SKM-1 (cell line): ENCODE measurements at regions not wholly inside any gene's neighbourhood (a gene's known extent, or its start where the extent isn't known, plus 50 kb on each side); places are given as distances from the start of the nearest gene placed in this dataset.

Experiments used
- DNase-seq: peaks from one replicate; lab custom pipeline; 2025; ENCODE audit not compliant: unreplicated experiment; lab: John Stamatoyannopoulos, UW

DNA sequence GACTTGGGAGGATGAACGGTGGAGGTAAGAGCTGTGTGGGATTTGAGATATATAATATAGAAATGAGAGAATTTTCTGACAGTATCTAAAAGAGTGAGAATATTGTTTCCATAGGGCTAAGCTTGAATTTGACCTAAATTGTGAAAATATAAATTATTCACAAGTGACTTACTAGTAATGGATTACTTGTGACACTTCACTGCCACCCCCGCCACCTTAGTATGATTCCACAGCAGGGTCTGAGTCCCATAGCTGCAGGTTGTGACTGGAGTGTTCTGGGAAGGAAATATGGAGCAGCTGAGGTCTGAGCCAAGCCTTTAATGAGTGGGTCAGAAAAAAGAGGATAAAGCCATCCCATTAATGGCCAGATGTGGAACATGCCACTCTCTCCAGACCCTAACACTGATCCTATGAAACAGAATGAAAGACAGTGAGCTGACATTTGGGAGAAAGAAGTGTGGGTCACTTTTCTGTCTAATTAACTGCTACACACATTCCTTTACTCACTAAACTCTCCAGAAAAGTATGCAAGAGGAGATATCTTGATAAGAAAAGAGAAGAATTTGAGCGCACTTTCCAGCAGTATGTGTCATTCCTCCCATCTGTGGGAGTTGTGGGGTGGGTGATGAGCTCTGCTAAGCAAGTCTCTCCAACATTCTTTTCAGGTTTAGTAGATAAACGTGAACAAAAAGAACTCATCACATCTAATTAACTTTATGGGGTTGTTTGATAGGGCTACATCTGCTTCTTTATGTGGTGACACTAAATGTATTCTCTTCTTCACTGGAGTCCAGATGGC is 1193.4 kb downstream of the SORCS3 start:
- no peak for DNase-seq

DNA sequence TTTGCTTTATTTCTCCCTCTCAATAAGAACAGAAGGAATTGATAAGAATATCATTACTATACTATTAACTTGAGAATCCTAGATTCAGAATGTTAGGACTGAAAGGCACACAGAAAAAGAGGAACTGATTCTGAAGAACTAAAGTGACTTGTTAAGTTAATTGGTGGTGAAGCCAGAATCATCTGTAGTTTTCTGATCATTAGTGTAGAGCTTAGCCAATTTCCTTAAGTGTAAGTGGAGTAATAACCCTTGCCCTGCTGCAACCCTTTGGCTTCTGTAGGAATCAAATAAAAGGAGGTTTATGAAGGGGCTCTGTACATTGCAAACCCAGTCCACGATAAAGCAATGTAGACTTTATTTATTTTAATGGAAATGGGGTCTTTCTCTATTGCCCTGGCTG is 1186.0 kb downstream of the SORCS3 start:
- DNase-seq: no peak

DNA sequence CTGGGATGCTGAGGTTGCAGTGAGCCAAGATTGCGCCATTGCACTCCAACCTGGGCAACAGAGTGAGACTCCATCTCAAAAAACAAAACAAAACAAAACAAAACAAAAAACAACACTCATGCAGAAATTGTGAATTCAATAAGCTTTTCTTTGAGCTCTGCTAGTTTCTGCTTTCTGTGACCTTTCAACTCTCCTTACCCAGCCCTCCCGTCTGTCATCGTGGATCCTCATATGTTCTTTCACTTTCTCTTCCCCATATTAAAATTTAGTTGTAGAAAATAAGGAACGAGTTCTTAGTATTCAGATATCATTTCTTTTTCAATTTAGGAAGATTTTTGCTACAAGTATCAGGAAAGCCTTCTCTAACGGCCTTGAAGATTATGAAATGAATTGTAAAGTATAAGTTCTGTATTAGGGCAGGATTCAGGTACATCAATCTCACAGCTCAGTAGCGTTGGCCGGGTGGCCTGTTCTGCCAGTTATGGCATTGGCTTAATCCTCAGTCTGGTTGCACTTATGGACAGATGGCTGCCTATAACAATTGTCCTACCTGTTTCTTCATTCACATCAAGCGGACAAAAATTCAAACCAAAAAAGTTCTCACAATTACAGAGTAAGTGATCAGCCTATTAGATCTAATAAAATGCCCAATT is 1167.0 kb downstream of the SORCS3 start:
- DNase-seq: no peak

DNA sequence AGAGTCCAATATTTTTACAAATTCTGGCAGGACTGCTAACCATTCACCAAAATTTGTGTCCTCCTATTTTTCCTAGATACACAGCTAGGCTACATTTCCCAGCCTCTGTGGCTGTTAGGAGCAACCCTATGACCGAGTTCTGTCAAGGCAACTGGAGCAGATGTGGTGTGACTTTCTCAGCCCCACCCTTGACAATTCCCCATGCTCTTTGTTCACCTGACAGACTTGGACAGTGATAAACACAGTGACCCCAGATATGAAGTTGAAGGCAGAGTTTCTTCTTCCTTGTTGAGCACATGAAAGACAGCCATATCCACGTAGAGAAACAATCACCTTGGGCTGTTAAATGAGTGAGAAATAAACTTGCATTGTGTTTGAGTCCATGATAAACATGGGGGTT is 1162.1 kb downstream of the SORCS3 start:
- DNase-seq: no peak

DNA sequence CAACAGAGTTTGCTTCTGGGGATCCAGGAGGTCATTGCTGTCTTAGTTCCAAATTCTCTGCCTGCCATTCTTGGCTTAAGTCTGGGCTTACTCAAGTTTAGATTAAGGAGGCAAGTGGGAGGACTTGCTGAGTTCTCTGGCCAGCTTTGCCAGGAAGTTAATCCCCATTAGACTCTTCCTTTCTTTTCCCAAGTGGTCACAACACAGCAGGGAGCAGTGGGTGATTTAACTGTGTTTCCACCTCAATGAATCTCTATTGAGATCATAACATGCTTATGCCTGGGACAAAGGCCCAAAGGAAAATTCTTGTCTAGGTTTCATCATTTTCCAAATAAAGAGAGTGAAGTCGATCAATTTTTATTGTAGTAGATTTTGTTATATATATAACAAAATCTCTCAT is 1159.6 kb downstream of the SORCS3 start:
- DNase-seq: no peak

DNA sequence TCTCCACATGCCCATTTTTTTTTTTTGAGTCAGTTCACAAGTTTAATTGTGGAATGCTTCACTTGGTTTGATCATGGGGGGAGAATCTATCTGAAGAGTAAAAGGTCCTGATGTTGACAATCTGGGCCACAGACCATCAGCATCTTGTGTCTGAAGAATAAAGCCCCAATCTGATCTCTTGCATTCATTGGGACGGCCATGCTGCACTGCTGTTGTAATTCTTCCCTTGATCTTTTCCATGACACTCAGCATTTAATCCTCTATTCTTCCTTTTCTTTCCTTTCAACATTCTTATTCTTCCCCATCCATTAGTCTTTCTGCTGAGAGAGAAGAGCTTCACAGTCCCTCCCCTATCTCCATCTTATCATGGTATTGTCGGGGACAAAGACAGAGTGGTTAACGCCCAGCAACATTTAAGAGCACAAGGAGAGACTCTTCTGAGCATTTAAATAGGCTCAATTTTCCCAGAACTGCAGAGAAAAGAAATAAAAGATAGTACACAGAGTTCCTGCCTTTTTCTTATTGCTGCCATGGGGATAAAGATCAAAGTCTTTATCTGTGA is 1157.3 kb downstream of the SORCS3 start:
- no peak for DNase-seq

DNA sequence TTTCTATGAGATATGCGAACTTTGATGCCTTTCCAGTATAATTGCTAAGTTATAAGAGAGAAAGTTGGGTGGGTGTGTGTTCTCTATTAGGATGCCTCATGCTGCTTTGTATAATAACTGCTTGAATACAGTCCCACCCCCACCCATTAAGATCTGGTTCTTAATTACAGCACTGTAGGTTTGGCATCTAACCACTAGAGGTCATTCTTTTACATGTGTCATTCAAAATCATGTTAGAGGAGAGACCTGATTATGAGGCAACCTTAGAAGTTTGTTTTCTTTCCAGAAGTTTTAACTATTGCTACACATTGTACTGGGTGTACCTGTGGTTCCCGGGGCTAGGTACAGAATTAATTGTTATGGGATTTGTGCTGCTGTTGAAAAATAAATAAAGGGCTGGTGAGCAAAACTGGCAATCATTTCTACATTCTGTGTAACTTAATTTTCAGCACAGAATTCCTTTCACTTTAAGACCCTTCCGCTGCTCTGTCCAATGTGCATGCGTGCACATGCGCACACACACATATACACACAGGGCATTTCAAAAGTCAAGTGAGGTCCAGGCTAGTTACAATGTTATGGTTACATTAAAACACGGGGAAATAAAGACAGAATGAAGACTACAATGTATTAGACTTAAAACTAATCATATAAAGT is 1156.3 kb downstream of the SORCS3 start:
- no peak for DNase-seq

DNA sequence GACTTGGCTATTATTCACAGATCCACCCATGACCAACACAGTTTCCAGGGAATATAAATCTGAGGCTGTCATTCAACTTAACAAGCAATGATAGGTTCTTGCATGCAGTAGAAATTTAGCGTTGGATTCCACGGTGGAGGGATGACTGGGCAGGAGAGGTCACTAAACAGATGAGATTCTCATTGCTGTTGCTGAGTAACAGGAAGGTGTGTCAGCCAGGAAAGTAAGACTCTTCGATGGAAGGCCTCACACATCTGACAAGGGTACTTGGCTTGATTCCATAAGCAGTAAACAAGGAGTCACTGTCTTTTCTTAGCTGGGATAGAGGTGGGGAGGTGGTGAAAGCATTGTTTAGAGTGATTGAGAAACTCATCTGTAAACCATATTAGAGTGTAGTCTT is 1152.0 kb downstream of the SORCS3 start:
- DNase-seq: no peak

DNA sequence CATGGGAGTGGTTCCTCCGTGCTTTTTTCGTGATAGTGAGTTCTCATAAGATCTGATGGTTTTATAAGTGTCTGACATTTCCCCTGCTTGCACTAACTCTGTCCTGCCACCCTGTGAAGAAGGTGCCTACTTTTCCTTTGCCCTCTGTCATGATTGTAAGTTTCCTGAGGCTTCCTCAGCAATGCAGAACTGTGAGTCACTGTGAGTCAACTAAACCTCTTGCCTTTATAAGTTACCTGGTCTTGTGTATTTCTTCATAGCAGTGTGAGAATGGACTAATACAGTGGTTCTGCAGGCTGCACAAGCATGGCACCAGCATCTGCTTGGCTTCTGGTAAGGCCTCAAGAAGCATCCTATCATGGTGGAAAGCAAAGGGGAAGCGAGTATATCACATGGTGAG is 1144.6 kb downstream of the SORCS3 start:
- DNase-seq: no peak

- no peak for DNase-seq
These were observed 1142.9 kb downstream of the SORCS3 start for GRCh38 chr10:105783936-105784483.

DNA sequence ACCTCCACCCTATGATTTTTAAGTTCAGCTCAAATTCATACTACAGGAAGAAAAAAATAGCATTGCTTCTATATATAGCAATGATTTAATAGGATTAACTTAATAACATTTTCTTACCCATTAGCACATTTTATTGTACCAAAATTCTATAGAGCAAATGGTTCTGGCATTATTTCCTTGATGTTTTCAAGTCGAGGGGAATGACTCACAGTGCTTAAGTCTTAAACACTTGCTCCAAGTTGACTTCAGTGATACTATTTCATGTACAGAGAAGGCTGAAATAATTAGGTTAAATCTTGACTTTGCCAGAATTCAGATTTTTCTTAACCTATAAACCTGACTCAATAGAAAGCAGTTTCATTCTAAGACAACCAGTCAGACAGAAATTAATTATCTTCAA is 1133.8 kb downstream of the SORCS3 start:
- DNase-seq: no peak

DNA sequence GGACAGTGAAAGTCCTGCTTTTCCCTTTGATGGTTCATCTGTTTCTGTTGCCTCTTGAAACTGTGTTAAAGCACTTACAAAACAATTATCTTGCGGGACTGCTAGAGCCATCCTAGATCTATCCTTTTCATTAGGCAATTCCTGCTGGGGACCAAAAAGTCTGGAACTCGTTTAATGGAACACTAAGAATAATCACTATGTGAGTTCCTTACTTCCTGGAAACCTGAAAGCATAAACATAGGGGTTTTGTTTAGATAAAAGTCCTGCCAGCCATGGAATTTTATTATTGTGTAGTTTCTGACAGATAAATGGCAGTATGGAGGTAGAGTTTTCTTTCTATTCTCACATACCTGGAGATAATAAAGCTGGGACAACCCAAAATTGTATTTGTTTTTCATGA is 1133.3 kb downstream of the SORCS3 start:
- DNase-seq: no peak

- DNase-seq: no peak
These were observed 1129.6 kb downstream of the SORCS3 start for GRCh38 chr10:105770524-105771212.

- no peak for DNase-seq
These were observed 1128.4 kb downstream of the SORCS3 start for GRCh38 chr10:105769248-105770184.

GRCh38 chr10:105763611-105764010 is 1122.5 kb downstream of the SORCS3 start:
- DNase-seq: no peak

DNA sequence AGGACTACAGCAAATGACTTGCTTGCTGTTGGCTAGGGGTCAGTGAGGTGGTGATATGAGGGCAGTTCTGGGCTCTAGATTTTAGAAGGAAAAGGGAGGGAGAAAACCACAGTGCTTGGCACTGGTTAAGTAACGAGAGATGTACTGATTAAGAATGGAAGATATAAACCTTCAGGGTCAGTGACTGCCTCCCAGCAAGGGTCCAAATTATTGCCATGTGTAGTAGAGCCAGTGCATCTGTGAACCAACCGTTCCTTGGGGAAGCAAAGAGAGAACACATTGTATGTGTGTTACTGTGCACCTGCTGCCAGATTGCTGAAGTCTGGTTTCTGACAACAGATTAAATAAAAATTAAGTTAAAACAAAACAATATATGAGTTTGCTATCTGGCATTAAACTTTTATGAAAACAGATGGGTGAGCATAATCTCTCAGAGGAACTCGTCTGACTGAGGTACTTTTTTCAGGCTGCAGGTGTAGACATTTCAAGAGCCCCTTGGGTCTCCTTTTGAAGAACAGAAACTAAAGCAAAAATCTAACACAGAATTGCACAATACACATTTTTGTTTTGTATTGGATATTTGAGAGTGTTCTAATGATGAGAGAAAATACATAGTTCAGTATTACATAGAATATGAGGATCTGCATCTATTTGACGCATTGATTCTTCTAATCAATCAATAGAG is 1120.6 kb downstream of the SORCS3 start:
- DNase-seq: no peak

GRCh38 chr10:105759669-105760068 is 1118.6 kb downstream of the SORCS3 start:
- no peak for DNase-seq

DNA sequence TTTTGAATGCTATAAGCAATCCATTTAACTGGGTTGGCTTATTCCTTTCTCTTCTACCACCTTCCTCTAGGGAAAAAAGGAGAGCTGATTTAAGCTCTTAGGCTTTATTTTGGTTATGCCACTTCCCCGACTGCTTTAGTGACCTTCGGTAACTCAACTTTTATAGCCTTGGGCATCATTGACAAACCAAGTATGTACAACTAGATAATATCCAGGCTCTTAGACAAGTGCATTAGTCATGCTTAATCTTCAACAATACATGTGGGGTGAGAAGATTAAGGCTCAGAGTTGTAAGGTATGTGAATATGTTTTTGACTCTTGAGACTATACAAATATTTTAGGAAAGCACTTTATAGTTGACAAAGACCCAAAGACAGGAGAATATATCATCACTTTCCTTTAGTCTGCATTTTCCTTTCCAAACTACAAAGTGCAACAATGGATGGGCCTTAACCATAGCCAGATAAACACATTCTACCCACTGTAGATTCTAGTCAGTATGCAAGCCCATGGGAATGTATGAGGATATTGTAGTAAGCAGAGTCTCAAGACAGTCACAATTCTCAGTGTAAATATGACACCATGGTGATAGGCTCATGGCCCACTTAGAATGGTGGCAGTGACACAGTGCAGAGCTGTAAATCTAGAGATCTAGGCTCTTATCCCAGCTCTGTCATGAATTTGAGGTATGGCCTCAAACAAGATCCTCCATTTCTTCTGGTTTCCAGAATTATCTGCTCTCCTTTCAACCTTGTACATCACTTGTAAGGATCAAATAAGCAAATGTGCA is 1117.3 kb downstream of the SORCS3 start:
- no peak for DNase-seq

- DNase-seq: no peak
These were observed 1116.2 kb downstream of the SORCS3 start for GRCh38 chr10:105757302-105757701.
